ENCODE measurements at regions not wholly inside any gene's neighbourhood (a gene's known extent, or its start where the extent isn't known, plus 50 kb on each side); places are given as distances from the start of the nearest gene placed in this dataset.

DNA sequence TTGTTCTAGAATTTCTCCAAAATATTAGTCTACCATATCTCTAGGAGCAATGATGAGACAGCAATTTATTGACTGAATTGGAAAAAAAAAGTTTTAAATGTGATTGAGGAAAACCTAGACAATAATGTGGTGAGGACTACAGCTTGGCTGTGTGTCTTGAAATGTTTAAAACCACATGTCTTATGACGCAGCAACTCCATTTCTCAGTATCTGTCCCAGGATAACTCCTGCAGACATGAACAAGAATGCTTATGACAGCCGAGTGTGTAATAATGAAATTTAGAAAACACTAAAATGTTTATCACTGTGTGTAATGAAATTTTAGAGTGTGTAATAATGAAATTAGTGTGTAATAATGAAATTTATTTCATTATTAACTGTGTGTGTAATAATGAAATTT, 254.1 kb upstream of the DAPK1 start:
- Histone ChIP-seq H3K36me3 (ENCODE audit: insufficient read depth, low read length) (no peaks in the 10 kb centered on the region), H3K4me1 (ENCODE audit: insufficient read depth, low read length) (no peaks in the 10 kb centered on the region), H2AFZ (ENCODE audit: low read depth, low read length) (no peak overlapping the region), H3K27me3 (ENCODE audit: insufficient read depth, low read length) (no peaks in the 10 kb centered on the region), H3K4me3 (ENCODE audit: low read length) (no peak overlapping the region), H3K9me3 (ENCODE audit: low read length) (no peaks in the 10 kb centered on the region)

DNA sequence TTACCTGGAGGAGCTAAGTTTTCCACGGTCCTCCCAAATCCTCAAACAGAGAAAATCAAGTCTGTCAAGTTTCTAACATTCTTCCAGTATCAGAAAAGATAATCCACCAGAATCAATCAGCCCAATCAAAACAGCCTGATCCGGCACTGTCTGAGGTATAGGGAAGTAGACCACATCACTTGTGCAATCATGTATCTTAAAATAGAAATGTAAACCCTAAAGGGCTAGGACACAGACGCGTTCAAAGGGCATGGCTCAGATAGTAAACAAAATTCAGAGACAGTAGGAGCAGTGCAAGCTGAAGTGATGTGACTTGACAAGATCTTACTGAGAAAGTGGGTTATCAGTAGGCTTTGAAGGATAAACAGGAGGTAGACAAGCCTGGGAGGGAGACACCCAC, 252.4 kb upstream of the DAPK1 start:
- Histone ChIP-seq H3K27me3 (ENCODE audit: insufficient read depth, low read length) (no peaks in the 10 kb centered on the region), H3K4me3 (ENCODE audit: low read length) (no peak overlapping the region), H3K36me3 (ENCODE audit: insufficient read depth, low read length) (no peaks in the 10 kb centered on the region), H2AFZ (ENCODE audit: low read depth, low read length) (no peak overlapping the region), H3K4me1 (ENCODE audit: insufficient read depth, low read length) (no peaks in the 10 kb centered on the region), H3K9me3 (ENCODE audit: low read length) (no peaks in the 10 kb centered on the region)

DNA sequence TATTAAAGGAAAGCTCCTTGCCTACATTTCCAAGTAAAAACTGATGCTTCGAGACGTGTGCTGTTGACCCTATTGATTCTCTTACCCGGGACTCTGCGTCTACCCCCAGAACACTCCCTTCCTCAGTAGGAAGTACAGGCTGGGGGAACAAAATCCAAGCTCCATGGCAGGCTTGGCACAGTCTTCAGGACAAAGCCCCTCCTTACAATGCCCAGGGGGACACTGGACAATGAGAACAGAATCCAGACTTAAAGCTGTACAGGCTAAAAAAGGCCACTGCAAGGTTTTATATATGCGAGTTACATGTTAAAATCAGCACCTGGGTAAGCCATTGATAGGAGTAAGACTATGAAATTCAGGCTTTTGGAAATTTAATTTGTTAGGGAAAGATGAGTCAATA, 250.6 kb upstream of the DAPK1 start:
- Histone ChIP-seq H3K27me3 (ENCODE audit: insufficient read depth, low read length) (no peaks in the 10 kb centered on the region), H3K4me3 (ENCODE audit: low read length) (no peak overlapping the region), H2AFZ (ENCODE audit: low read depth, low read length) (no peak overlapping the region), H3K4me1 (ENCODE audit: insufficient read depth, low read length) (no peaks in the 10 kb centered on the region), H3K9me3 (ENCODE audit: low read length) (no peaks in the 10 kb centered on the region), H3K36me3 (ENCODE audit: insufficient read depth, low read length) (no peaks in the 10 kb centered on the region)

DNA sequence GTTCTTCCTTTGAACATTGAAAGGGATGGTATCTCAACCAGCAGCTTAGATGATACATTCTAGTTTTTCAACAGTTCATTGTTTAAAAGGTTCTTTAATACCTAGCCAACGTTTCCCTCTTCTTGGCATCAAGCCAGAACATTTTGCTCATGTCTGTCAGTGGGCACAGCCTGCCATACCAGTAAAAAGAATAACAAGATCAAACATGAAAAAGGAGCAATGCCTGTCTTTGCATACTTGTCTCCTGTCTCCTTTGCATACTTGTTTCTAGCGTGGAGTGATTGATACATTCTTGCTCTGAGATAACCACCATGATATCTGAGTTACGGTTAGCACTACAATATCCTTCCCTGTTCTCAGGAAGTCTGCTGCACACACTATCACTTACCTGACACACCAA, 248.6 kb upstream of the DAPK1 start:
- no peaks in the 10 kb centered on the region for H3K9me3 ChIP-seq (ENCODE audit: low read length)

DNA sequence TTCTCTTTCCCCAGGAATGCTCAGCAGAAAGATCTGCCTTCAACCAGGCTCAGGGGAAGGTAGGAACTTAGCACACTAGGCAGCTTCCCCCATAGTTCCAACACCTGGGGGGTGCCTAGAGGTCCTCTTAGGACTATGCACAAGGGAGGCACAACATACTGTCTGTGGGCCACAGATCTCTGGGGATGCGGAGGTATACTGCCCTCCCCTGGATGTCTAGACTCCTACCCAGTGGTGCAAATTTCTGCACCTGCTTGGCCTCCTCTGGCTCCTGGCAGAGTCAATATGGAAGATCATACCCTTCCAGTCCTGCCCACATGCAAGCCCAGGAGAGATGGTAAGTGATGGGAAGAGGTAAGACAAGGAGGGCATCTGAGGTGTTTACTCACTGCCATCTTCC, 247.5 kb upstream of the DAPK1 start:
- Histone ChIP-seq H2AFZ (ENCODE audit: low read depth, low read length) (no peak overlapping the region), H3K9me3 (ENCODE audit: low read length) (no peaks in the 10 kb centered on the region), H3K27me3 (ENCODE audit: insufficient read depth, low read length) (no peaks in the 10 kb centered on the region), H3K4me1 (ENCODE audit: insufficient read depth, low read length) (no peaks in the 10 kb centered on the region), H3K36me3 (ENCODE audit: insufficient read depth, low read length) (no peaks in the 10 kb centered on the region), H3K4me3 (ENCODE audit: low read length) (no peak overlapping the region)

More for the DNA sequence above, 248.6 kb upstream of the DAPK1 start:
- Histone ChIP-seq H2AFZ (ENCODE audit: low read depth, low read length) (no peak overlapping the region), H3K27me3 (ENCODE audit: insufficient read depth, low read length) (no peaks in the 10 kb centered on the region), H3K4me3 (ENCODE audit: low read length) (no peak overlapping the region), H3K36me3 (ENCODE audit: insufficient read depth, low read length) (no peaks in the 10 kb centered on the region), H3K4me1 (ENCODE audit: insufficient read depth, low read length) (no peaks in the 10 kb centered on the region)

DNA sequence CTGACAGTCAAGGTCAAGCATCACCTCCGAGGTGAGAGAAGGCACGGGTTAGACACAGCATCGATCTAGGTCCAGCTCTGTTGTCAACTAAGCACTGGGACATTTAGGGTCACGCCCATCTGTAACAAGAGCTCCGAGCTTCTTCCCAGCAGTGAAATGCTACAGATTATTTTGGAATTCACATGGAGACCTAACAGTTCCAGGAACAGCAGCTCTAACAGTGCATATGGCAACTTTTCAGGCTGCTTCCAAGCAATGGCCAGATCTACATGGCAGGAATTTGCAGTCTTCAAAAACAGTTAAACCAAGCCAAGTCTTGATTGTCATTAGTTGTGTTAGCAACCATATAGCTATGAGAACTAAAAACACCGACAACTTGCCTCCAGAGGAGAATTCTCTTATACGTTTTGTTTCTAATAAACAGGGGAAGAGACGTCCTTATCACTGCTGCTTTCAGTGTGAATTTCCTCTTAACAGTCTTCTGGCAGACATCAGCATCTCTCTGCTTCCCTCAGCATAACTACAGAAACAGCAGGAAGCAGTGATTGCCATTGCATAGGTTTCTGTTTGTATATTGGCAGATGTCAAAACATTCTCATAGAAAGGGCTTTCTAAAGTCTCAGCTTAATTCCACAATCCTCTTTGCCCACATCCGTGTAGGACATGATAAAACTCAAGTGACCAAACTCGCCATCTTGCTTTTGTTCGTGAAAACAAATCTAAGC, 242.1 kb upstream of the DAPK1 start:
- H3K4me1 ChIP-seq (ENCODE audit: insufficient read depth, low read length) = no peaks in the 10 kb centered on the region
- H3K27me3 ChIP-seq (ENCODE audit: insufficient read depth, low read length) = no peaks in the 10 kb centered on the region
- H3K36me3 ChIP-seq (ENCODE audit: insufficient read depth, low read length) = no peaks in the 10 kb centered on the region
- no peak overlapping the region for H3K4me3 ChIP-seq (ENCODE audit: low read length)
- no peak overlapping the region for H2AFZ ChIP-seq (ENCODE audit: low read depth, low read length)
- H3K9me3 ChIP-seq (ENCODE audit: low read length) = no peaks in the 10 kb centered on the region

DNA sequence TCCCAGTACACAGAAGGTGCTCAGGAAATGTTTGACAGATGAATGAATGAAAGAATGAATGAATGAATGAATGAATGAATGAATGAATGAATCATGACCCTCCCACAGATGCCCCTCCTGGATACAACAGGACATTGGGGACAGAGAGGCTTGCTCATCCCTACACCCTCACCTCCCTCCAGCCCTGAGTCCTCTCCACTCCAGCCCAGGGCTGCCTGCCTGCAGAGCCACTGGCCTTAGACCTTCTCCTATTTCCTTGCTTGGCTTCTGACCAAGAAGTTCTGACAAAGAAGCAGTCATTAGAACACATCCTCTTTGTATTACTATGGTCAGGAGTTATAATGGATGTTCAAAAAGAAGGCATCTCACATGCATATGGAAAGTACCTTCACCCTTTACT, 240.7 kb upstream of the DAPK1 start:
- Histone ChIP-seq H2AFZ (ENCODE audit: low read depth, low read length) (no peak overlapping the region), H3K27me3 (ENCODE audit: insufficient read depth, low read length) (no peaks in the 10 kb centered on the region), H3K4me3 (ENCODE audit: low read length) (no peak overlapping the region), H3K36me3 (ENCODE audit: insufficient read depth, low read length) (no peaks in the 10 kb centered on the region), H3K9me3 (ENCODE audit: low read length) (no peaks in the 10 kb centered on the region), H3K4me1 (ENCODE audit: insufficient read depth, low read length) (no peaks in the 10 kb centered on the region)

DNA sequence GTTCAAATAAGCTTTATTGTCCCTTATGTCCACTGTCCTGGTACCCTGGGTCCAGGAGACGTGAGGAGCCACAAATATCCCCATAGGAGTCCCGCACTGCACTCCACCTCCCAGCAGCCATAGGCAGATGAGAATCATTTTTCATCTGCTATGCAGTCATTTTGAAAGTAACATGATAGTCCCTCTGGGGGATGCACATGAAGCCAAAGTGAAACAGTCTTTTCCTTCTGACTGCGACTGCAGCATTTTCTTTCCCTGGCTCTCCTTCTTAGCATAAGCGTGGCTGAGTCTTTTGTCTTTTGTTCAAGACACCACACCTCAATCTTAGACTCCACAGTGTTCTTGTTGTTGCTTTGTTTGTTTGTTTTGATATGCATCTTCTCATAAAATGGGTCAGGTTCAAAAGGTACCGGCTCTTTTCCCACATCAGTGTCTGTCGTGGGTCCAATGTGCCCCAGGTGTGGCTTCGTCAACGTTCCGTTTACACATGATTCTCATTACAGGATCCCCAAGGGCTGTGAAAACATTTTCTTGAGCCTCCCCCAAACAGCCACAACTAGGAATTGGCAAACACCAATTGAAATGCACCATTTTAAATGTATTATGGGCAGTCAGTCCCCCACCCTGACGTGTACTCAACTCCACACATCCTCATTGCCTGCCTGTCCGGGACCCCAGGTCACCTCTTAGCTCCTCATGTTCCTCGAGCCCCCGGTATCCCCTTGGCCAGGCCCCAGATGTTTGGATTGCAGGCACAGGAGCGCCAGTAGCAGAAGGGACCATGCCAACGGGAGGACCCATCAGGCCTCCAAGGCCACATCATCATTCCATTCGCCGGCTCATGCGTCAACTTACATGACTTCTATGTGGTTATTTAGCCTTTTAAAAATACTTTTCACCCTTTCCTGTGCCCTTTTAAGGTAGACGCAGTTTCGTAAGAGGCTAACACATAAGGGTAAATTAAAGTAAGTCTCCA, 237.8 kb upstream of the DAPK1 start:
- no peaks in the 10 kb centered on the region for H3K27me3 ChIP-seq (ENCODE audit: insufficient read depth, low read length)
- no peak overlapping the region for H2AFZ ChIP-seq (ENCODE audit: low read depth, low read length)
- H3K4me1 ChIP-seq (ENCODE audit: insufficient read depth, low read length) = no peaks in the 10 kb centered on the region
- no peak overlapping the region for H3K4me3 ChIP-seq (ENCODE audit: low read length)
- no peaks in the 10 kb centered on the region for H3K36me3 ChIP-seq (ENCODE audit: insufficient read depth, low read length)
- no peaks in the 10 kb centered on the region for H3K9me3 ChIP-seq (ENCODE audit: low read length)

DNA sequence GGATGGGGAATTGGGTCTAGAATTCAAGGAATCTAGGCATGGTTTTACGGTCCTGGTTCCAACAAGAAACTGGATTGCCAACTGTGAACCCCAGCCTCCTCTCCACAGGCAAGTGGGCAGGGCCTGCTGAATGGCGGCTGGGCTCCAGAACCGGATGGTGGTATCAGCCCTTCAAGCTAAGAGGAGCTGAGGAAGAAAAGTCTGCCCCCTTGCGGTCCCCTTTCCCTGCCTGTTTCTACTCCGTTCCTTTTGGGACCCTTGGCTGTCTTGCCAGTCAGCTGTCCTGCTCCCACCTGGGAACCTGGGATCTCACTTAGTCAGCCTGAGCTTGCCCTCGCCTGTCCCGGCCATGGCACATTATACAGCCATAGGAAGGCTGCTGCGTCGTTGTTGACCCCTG, 234.4 kb upstream of the DAPK1 start:
- no peaks in the 10 kb centered on the region for H3K9me3 ChIP-seq (ENCODE audit: low read length)
- no peak overlapping the region for H3K4me3 ChIP-seq (ENCODE audit: low read length)
- H2AFZ ChIP-seq (ENCODE audit: low read depth, low read length) = no peak overlapping the region
- no peaks in the 10 kb centered on the region for H3K27me3 ChIP-seq (ENCODE audit: insufficient read depth, low read length)
- no peaks in the 10 kb centered on the region for H3K36me3 ChIP-seq (ENCODE audit: insufficient read depth, low read length)
- H3K4me1 ChIP-seq (ENCODE audit: insufficient read depth, low read length) = no peaks in the 10 kb centered on the region

DNA sequence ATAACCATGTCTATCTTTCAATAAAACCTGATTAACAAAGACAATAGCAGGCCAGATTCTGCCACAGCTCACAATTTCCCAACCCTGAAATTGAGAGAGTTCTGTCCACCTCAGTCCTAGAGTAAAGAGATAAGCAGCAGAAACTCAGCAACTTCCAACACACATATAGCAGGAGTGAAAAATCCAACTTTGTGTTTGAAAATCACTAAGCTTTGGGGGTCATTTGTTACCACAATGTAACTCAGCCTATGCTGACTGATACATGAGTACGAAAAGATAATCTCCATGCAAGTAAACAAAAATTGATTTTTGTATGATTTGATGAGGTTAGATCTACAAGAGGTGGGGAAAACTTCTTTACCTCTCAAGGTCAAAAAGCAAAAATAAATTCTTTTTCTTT, 231.0 kb upstream of the DAPK1 start:
- no peak overlapping the region for H3K4me3 ChIP-seq (ENCODE audit: low read length)

DNA sequence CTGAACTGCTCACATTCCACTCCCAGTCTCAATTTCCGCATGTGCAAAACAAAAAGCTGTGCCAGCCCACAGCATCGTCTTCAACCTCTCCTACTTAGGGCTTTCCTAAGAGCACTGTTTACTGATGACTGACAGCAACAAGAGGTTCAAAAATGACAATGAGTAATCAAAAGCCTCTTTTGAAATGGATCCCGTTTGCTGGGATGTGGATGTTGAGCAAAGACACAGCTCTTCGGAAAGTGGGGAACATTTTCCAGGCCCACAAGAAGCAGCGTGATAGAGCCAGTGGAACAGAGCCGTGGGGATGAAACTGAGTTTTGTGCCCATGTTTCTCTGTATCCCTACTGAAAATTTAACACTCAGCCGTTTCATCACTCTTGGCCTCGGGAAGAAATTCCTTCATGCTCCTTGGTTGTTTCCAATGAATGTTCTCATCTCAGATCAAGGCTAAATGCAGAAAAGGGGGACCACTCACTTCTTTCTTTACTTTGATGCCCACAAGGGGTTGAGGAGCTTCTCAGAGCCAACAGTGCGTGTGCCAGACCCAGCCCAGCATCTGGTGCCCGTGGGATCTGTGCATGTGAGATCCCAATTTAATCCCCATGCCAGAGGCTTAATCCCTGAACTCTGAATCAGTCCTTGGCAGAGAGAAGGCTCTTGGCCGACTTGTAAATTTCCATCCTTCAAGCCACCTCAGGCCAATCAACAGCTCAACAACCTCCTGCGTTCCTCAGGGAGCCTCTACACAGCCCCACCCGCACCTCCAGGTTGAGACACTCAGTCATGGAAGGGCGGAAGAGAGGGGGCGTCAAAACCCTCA, 230.2 kb upstream of the DAPK1 start:
- no peak overlapping the region for H2AFZ ChIP-seq (ENCODE audit: low read depth, low read length)
- no peaks in the 10 kb centered on the region for H3K4me1 ChIP-seq (ENCODE audit: insufficient read depth, low read length)
- H3K36me3 ChIP-seq (ENCODE audit: insufficient read depth, low read length) = no peaks in the 10 kb centered on the region
- no peaks in the 10 kb centered on the region for H3K9me3 ChIP-seq (ENCODE audit: low read length)
- H3K4me3 ChIP-seq (ENCODE audit: low read length) = no peak overlapping the region
- no peaks in the 10 kb centered on the region for H3K27me3 ChIP-seq (ENCODE audit: insufficient read depth, low read length)

More for the DNA sequence above, 231.0 kb upstream of the DAPK1 start:
- H3K4me1 ChIP-seq (ENCODE audit: insufficient read depth, low read length) = no peaks in the 10 kb centered on the region
- no peaks in the 10 kb centered on the region for H3K9me3 ChIP-seq (ENCODE audit: low read length)
- no peaks in the 10 kb centered on the region for H3K36me3 ChIP-seq (ENCODE audit: insufficient read depth, low read length)
- no peak overlapping the region for H2AFZ ChIP-seq (ENCODE audit: low read depth, low read length)
- H3K27me3 ChIP-seq (ENCODE audit: insufficient read depth, low read length) = no peaks in the 10 kb centered on the region

DNA sequence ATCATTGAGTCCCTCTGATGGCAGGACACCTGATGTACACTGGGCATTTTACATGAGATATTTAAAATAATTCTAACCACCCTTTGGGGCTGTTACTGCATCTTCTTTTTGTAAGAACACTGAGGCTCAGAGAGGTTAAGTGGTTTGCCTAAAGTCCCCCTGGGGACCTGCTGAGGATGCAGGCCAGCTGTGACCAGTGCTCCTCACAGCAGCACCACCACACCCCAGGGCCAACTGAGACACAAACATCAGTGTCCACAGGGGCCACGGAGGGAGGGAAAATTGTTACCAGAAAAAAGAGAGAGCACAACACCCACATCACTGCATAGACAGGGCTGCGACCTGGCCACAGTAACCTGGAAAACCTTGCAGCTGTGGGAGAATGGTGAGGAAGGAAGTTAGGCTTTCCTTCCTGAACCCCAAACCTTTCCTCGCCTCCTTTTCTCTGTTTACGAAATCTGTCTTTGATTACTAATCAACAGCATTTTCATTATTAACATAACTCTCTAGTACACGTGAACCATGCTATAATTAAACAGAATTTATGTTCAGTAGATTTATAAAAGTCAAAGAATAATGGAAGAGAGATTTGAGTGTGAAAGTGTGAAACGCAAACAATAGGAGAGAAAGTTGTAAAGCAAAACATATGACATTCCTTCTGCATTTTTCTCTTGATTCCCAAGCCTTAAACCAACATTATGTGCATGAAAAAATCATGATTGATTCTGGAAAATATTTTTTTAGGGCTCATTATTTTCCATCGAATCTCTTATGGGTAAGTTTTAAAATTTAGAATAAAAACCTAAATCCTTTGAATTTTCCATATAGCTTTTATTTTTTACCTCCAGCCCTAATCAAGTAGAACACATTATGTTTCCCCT, 228.1 kb upstream of the DAPK1 start:
- Histone ChIP-seq H2AFZ (ENCODE audit: low read depth, low read length) (no peak overlapping the region), H3K27me3 (ENCODE audit: insufficient read depth, low read length) (no peaks in the 10 kb centered on the region), H3K4me3 (ENCODE audit: low read length) (no peak overlapping the region), H3K4me1 (ENCODE audit: insufficient read depth, low read length) (no peaks in the 10 kb centered on the region), H3K36me3 (ENCODE audit: insufficient read depth, low read length) (no peaks in the 10 kb centered on the region), H3K9me3 (ENCODE audit: low read length) (no peaks in the 10 kb centered on the region)

Data from neuron (in vitro differentiated cells).